Panc1 (cell line): ENCODE measurements at regions not wholly inside any gene's neighbourhood (a gene's known extent, or its start where the extent isn't known, plus 50 kb on each side); places are given as distances from the start of the nearest gene placed in this dataset.

Experiments used
- ATAC-seq: fragments of 200-7000 bp; cut with Tn5 transposase; 2 replicates; pipeline ENCODE4 v1.9.1; 2020; ENCODE audit warnings: mild to moderate bottlenecking, moderate library complexity
- BruUV-seq: library from RNA; stranded (reverse); fragments of 400-500 nt; replicated peaks from 2 replicates; lab custom pipeline; 2021; lab: Mats Ljungman, UMichigan
- CTCF ChIA-PET: fragments of 300-600 bp; sonication (Branson Sonifier 250); formaldehyde crosslinking; loops from one replicate; lab custom pipeline; 2022; ENCODE audit warnings: antibody characterized with exemption; lab: Charles Lee
- POLR2A ChIA-PET: fragments of 300-600 bp; sonication (Branson Sonifier 250); formaldehyde crosslinking; loops from one replicate; lab custom pipeline; 2022; ENCODE audit warnings: antibody characterized with exemption; lab: Charles Lee
- DNase-seq: peaks from one replicate; pipeline ENCODE4 v3.0.0-alpha.2; 2010; ENCODE audit warnings: low read depth, low spot score
- H3K27ac ChIP-seq: 2 replicates; pipeline ENCODE4 v1.5.1; 2011; ENCODE audit warnings: mild to moderate bottlenecking, low read length, inconsistent platforms
- H3K27me3 ChIP-seq: fragments of 200-500 bp; sonication (Bioruptor generic); 2 replicates; pipeline ENCODE4 v1.6.0; 2014; ENCODE audit warnings: low read length, inconsistent platforms; ENCODE audit not compliant: control insufficient read depth, insufficient read depth
- H3K36me3 ChIP-seq: fragments of 200-500 bp; sonication (Bioruptor generic); 2 replicates; pipeline ENCODE4 v1.5.1; 2014; ENCODE audit warnings: inconsistent platforms, mild to moderate bottlenecking, low read length, moderate library complexity; ENCODE audit not compliant: control insufficient read depth, insufficient read depth
- H3K4me1 ChIP-seq: 2 replicates; pipeline ENCODE4 v1.5.1; 2011; ENCODE audit warnings: inconsistent platforms, mild to moderate bottlenecking, low read length, moderate library complexity; ENCODE audit not compliant: control insufficient read depth, insufficient read depth
- H3K4me3 ChIP-seq, 2 experiments: 2 replicates each; pipeline ENCODE4 v1.5.1; 2011 to 2012; ENCODE audit warnings: low read depth in 2 of 2, low read length in 2 of 2, mild to moderate bottlenecking in 2 of 2, inconsistent platforms in 1 of 2, moderate library complexity in 1 of 2
- H3K9me3 ChIP-seq: fragments of 200-500 bp; sonication (Bioruptor generic); 2 replicates; pipeline ENCODE4 v1.5.1; 2014; ENCODE audit warnings: low read depth, mild to moderate bottlenecking, inconsistent platforms, low read length, moderate library complexity; ENCODE audit not compliant: control insufficient read depth, insufficient read depth
- POLR2AphosphoS5 ChIP-seq: IDR thresholded peaks from 2 replicates; pipeline ENCODE4 v1.6.1; 2012; ENCODE audit warnings: mild to moderate bottlenecking, low read depth, low read length, moderate library complexity
- SIN3A ChIP-seq: IDR thresholded peaks from 2 replicates; pipeline ENCODE4 v1.6.1; 2012; ENCODE audit warnings: low read depth, mild to moderate bottlenecking, low read length, moderate library complexity, borderline replicate concordance; ENCODE audit not compliant: insufficient read depth
- TCF7L2 ChIP-seq: IDR thresholded peaks from 2 replicates; pipeline ENCODE4 v1.6.1; 2011; ENCODE audit warnings: mild to moderate bottlenecking, low read depth, low read length, inconsistent platforms
- in situ Hi-C: cut with HindIII; loops from 2 replicates; pipeline ENCODE4 v1.10.0; 2016; ENCODE audit warnings: low sequenced_read_pairs, low pct_unique_long_range_greater_than_20kb
- intact Hi-C: fragments of 100-400 bp; cut with micrococcal nuclease; formaldehyde crosslinking; loops from one replicate; pipeline ENCODE4 v1.10.0; 2022; ENCODE audit not compliant: unreplicated experiment
- TF ChIP-seq, protein P1 (sequence below), 2 experiments: IDR thresholded peaks; 2 replicates each; pipeline ENCODE4 v1.6.1; 2011 to 2012; ENCODE audit warnings: low read depth in 2 of 2, control low read depth in 1 of 2, low read length in 1 of 2, mild to moderate bottlenecking in 1 of 2, moderate library complexity in 1 of 2; ENCODE audit not compliant: insufficient read depth in 1 of 2
- TF ChIP-seq, protein P2 (sequence below): fragments of 450-650 bp; IDR thresholded peaks from 2 replicates; pipeline ENCODE4 v1.5.1; 2017; ENCODE audit warnings: mild to moderate bottlenecking

DNA sequence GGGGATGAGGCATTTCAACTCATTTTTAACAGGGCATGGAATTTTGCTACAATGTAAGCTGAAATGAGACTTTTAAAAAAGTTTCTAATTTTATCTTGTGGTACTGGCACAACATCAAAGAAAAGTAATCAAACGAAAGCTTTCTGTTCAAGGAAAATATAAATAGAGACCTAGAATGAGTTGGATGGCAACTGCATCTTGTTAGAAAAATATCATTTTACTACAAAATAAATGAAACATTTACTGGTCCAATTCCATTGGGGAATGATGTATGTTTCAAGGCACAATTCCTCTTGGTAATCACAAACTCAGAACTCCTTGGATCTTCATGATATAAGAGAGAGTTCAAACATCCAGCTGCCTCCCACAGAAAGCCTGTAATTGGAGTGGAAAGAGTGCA, 102.8 kb downstream of the HMHB1 start:
- ATAC-seq (no peak), DNase-seq (no peak)
- Histone ChIP-seq H3K4me1 (no peaks in the 10 kb centered on the region), H3K36me3 (no peaks in the 10 kb centered on the region), H3K4me3 (no peak overlapping the region), H3K9me3 (no peaks in the 10 kb centered on the region), H3K27me3 (no peaks in the 10 kb centered on the region), H3K27ac (no peak overlapping the region)
- ChIA-PET CTCF (no interaction called here), POLR2A (no interaction called here)
- in situ Hi-C loops (no loop called here), intact Hi-C loops (no loop called here)
- TF ChIP-seq SIN3A (no peak), POLR2AphosphoS5 (no peak), TCF7L2 (no peak)
- TF ChIP-seq, protein P1, sequence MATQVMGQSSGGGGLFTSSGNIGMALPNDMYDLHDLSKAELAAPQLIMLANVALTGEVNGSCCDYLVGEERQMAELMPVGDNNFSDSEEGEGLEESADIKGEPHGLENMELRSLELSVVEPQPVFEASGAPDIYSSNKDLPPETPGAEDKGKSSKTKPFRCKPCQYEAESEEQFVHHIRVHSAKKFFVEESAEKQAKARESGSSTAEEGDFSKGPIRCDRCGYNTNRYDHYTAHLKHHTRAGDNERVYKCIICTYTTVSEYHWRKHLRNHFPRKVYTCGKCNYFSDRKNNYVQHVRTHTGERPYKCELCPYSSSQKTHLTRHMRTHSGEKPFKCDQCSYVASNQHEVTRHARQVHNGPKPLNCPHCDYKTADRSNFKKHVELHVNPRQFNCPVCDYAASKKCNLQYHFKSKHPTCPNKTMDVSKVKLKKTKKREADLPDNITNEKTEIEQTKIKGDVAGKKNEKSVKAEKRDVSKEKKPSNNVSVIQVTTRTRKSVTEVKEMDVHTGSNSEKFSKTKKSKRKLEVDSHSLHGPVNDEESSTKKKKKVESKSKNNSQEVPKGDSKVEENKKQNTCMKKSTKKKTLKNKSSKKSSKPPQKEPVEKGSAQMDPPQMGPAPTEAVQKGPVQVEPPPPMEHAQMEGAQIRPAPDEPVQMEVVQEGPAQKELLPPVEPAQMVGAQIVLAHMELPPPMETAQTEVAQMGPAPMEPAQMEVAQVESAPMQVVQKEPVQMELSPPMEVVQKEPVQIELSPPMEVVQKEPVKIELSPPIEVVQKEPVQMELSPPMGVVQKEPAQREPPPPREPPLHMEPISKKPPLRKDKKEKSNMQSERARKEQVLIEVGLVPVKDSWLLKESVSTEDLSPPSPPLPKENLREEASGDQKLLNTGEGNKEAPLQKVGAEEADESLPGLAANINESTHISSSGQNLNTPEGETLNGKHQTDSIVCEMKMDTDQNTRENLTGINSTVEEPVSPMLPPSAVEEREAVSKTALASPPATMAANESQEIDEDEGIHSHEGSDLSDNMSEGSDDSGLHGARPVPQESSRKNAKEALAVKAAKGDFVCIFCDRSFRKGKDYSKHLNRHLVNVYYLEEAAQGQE (IDR thresholded peaks at IDR 0.05; ENCODE audit: insufficient read depth in 1 of 2, low read depth in 2 of 2, low read length in 1 of 2) = no peak
- TF ChIP-seq, protein P2, sequence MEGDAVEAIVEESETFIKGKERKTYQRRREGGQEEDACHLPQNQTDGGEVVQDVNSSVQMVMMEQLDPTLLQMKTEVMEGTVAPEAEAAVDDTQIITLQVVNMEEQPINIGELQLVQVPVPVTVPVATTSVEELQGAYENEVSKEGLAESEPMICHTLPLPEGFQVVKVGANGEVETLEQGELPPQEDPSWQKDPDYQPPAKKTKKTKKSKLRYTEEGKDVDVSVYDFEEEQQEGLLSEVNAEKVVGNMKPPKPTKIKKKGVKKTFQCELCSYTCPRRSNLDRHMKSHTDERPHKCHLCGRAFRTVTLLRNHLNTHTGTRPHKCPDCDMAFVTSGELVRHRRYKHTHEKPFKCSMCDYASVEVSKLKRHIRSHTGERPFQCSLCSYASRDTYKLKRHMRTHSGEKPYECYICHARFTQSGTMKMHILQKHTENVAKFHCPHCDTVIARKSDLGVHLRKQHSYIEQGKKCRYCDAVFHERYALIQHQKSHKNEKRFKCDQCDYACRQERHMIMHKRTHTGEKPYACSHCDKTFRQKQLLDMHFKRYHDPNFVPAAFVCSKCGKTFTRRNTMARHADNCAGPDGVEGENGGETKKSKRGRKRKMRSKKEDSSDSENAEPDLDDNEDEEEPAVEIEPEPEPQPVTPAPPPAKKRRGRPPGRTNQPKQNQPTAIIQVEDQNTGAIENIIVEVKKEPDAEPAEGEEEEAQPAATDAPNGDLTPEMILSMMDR = no peak
- BruUV-seq = no TSS peak

DNA sequence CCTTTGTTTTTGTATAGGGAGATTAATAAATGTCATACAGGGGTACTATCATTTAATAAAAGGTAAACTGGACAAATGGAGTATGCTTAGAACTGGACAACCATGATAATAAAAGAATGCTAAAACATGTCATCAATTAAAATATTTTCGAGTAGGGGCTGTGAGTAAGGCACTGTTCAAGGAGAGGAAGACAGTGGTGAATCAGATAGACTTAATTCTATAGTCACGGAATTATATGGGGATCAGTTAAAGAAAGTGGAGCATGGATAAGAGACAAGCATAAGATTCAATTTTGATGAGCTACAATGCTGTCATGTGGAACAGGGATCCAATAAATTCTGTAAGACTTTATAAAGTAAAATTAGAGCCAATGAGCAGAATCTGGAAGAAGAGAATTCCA, 104.5 kb downstream of the HMHB1 start:
- POLR2A ChIA-PET = no interaction called here
- in situ Hi-C loops = no loop called here

DNA sequence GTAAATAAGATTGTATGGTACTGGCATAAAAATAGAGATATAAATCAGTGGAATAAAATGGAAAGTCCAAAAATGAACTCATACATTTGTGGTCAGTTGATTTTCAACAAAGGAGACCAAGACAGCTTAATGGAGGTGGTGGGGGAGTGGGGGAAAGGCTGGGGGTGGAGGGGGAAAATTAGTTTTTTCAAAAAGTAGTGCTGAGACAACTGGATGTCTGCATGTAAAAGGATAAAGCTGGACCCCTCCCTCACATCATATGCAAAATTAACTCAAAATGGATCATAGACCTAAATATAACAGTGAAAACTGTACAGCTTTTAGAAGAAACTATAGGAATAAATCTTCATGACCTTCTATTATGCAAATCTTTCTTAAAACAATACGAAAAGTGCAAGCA, 107.0 kb downstream of the HMHB1 start:
- intact Hi-C loops = no loop called here
- no TSS peak for BruUV-seq

More for the DNA sequence above, 104.5 kb downstream of the HMHB1 start:
- no peak overlapping the region for H3K27ac ChIP-seq
- TF ChIP-seq SIN3A = no peak
- BruUV-seq = no TSS peak
- no peak for DNase-seq
- no peaks in the 10 kb centered on the region for H3K4me1 ChIP-seq
- no peaks in the 10 kb centered on the region for H3K27me3 ChIP-seq
- no peak overlapping the region for H3K4me3 ChIP-seq
- no peaks in the 10 kb centered on the region for H3K36me3 ChIP-seq
- intact Hi-C loops = no loop called here
- no peak for ATAC-seq
- CTCF ChIA-PET = no interaction called here
- no peaks in the 10 kb centered on the region for H3K9me3 ChIP-seq

More for the DNA sequence above, 107.0 kb downstream of the HMHB1 start:
- Histone ChIP-seq H3K4me3 (no peak overlapping the region), H3K36me3 (no peaks in the 10 kb centered on the region), H3K4me1 (no peaks in the 10 kb centered on the region), H3K27me3 (no peaks in the 10 kb centered on the region), H3K9me3 (no peaks in the 10 kb centered on the region), H3K27ac (no peak overlapping the region)
- TF ChIP-seq SIN3A = no peak
- POLR2A ChIA-PET = no interaction called here
- in situ Hi-C loops = no loop called here
- CTCF ChIA-PET = interaction anchor here (0.6 kb wide), 1 partner anchor 13 kb away, joined by 3 read pairs; no protein-coding TSS in a partner anchor
- no peak for ATAC-seq
- DNase-seq = no peak
